OCI-LY1 (cell line): ENCODE measurements at regions not wholly inside any gene's neighbourhood (a gene's known extent, or its start where the extent isn't known, plus 50 kb on each side); places are given as distances from the start of the nearest gene placed in this dataset.
A peak's percentile ranks its signal among the peaks of the same experiment; 100 is the strongest.

Experiments used
- H2AFZ ChIP-seq: fragments of 200-600 bp; sonication (generic), shearing (Covaris generic); 2 replicates; pipeline ENCODE4 v1.6.0; 2014; ENCODE audit warnings: antibody characterized with exemption, mild to moderate bottlenecking, low read length
- H3F3A ChIP-seq: fragments of 200-600 bp; sonication (generic), shearing (Covaris generic); 2 replicates; pipeline ENCODE4 v1.6.0; 2014; ENCODE audit warnings: mild to moderate bottlenecking, antibody characterized with exemption, low read length, moderate library complexity; ENCODE audit not compliant: insufficient read depth
- H3K27ac ChIP-seq: fragments of 200-600 bp; sonication (generic); 2 replicates; pipeline ENCODE4 v1.5.1; 2014; ENCODE audit warnings: low read length, mixed run types, mild to moderate bottlenecking, low read depth; ENCODE audit not compliant: poor library complexity, severe bottlenecking
- H3K27me3 ChIP-seq: fragments of 200-600 bp; sonication (generic); 2 replicates; pipeline ENCODE4 v1.6.0; 2014; ENCODE audit warnings: antibody characterized with exemption, mild to moderate bottlenecking, low read length, moderate library complexity; ENCODE audit not compliant: insufficient read depth
- H3K36me3 ChIP-seq: fragments of 200-600 bp; sonication (generic); 2 replicates; pipeline ENCODE4 v1.6.1; 2014; ENCODE audit warnings: mild to moderate bottlenecking, antibody characterized with exemption, low read length, moderate library complexity, mixed read lengths; ENCODE audit not compliant: insufficient read depth
- H3K4me1 ChIP-seq: fragments of 200-600 bp; sonication (generic); 2 replicates; pipeline ENCODE4 v1.5.1; 2014; ENCODE audit warnings: mild to moderate bottlenecking, low read length, moderate library complexity; ENCODE audit not compliant: insufficient read depth, severe bottlenecking
- H3K4me2 ChIP-seq: fragments of 200-600 bp; sonication (generic), shearing (Covaris generic); 2 replicates; pipeline ENCODE4 v1.6.1; 2014; ENCODE audit warnings: low read length
- H3K4me3 ChIP-seq: fragments of 200-600 bp; sonication (generic); 2 replicates; pipeline ENCODE4 v1.5.1; 2014; ENCODE audit warnings: low read length, low read depth, mild to moderate bottlenecking, mixed read lengths; ENCODE audit not compliant: poor library complexity, severe bottlenecking
- H3K79me2 ChIP-seq: fragments of 200-600 bp; shearing (Covaris generic); 2 replicates; pipeline ENCODE4 v1.6.1; 2016; ENCODE audit warnings: mixed run types, low read length, mixed read lengths; ENCODE audit not compliant: insufficient read depth
- H3K9ac ChIP-seq: fragments of 200-600 bp; sonication (generic), shearing (Covaris generic); 2 replicates; pipeline ENCODE4 v1.6.1; 2014; ENCODE audit warnings: mild to moderate bottlenecking, low read length, mixed read lengths
- H3K9me2 ChIP-seq: fragments of 200-600 bp; sonication (generic), shearing (Covaris generic); 2 replicates; pipeline ENCODE4 v1.6.1; 2014; ENCODE audit warnings: low read depth, mild to moderate bottlenecking, low read length, mixed read lengths
- H3K9me3 ChIP-seq: fragments of 200-600 bp; shearing (Covaris generic); 2 replicates; pipeline ENCODE4 v1.6.1; 2014; ENCODE audit warnings: low read length, mixed read lengths
- H4K20me1 ChIP-seq: fragments of 200-600 bp; sonication (generic), shearing (Covaris generic); 2 replicates; pipeline ENCODE4 v1.6.0; 2016; ENCODE audit warnings: mild to moderate bottlenecking, low read length; ENCODE audit not compliant: insufficient read depth
- EZH2 ChIP-seq: fragments of 200-600 bp; sonication (generic), shearing (Covaris generic); IDR thresholded peaks from 2 replicates; pipeline ENCODE4 v1.8.0; 2017; ENCODE audit warnings: borderline replicate concordance, mixed run types, mild to moderate bottlenecking, antibody characterized with exemption, low read length, moderate library complexity, mixed read lengths
- TF ChIP-seq, protein P1 (sequence below): fragments of 200-600 bp; sonication (generic), shearing (Covaris generic); IDR thresholded peaks from 2 replicates; pipeline ENCODE4 v1.5.1; 2017; ENCODE audit warnings: mild to moderate bottlenecking, antibody characterized with exemption, low read length, moderate library complexity, mixed read lengths

GRCh38 chr12:32010631-32011336 is 51.6 kb downstream of the RESF1 start:
- Histone ChIP-seq H3K4me2 (no peak overlapping the region), H3K4me1 (peaks cover 11% of the 10 kb centered on the region), H3K9me2 (no peaks in the 10 kb centered on the region), H3K4me3 (no peak overlapping the region), H3K36me3 (no peaks in the 10 kb centered on the region), H3K27ac (no peak overlapping the region), H2AFZ (0 out of 2 replicates have a peak overlapping the region, but pooled peaks have one; percentile 10), H3F3A (no peaks in the 10 kb centered on the region), H3K9me3 (no peaks in the 10 kb centered on the region), H3K27me3 (no peaks in the 10 kb centered on the region), H3K9ac (no peak overlapping the region), H3K79me2 (no peaks in the 10 kb centered on the region), H4K20me1 (no peaks in the 10 kb centered on the region)
- no peak for TF ChIP-seq EZH2
- TF ChIP-seq, protein P1, sequence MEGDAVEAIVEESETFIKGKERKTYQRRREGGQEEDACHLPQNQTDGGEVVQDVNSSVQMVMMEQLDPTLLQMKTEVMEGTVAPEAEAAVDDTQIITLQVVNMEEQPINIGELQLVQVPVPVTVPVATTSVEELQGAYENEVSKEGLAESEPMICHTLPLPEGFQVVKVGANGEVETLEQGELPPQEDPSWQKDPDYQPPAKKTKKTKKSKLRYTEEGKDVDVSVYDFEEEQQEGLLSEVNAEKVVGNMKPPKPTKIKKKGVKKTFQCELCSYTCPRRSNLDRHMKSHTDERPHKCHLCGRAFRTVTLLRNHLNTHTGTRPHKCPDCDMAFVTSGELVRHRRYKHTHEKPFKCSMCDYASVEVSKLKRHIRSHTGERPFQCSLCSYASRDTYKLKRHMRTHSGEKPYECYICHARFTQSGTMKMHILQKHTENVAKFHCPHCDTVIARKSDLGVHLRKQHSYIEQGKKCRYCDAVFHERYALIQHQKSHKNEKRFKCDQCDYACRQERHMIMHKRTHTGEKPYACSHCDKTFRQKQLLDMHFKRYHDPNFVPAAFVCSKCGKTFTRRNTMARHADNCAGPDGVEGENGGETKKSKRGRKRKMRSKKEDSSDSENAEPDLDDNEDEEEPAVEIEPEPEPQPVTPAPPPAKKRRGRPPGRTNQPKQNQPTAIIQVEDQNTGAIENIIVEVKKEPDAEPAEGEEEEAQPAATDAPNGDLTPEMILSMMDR: no peak

DNA sequence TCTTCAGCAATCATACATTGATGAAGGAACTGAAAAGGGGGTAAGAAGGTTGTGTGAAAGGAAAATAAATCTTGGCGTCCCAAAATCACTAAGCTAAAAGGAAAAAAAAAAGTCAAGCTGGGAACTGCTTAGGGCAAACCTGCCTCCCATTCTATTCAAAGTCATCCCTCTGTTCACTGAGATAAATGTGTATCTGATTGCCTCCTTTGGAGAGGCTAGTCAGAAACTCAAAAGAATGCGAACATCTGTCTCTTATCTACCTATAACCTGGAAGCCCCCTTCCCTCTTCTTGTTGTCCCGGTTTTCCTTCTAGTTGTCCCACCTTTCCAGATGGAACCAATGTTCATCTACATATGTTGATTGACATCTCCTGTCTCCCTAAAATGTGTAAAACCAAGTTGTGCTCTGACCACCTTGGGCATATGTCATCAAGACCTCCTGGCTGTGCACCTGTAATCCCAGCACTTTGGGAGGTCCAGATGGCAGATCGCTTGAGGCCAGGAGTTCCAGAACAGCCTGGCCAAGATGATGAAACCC is 53.1 kb downstream of the RESF1 start:
- Histone ChIP-seq H4K20me1 (no peaks in the 10 kb centered on the region), H3K9ac (no peak overlapping the region), H3K4me1 (peaks cover 11% of the 10 kb centered on the region), H3K27ac (no peak overlapping the region), H3K36me3 (no peaks in the 10 kb centered on the region), H3K9me2 (no peaks in the 10 kb centered on the region), H3K27me3 (no peaks in the 10 kb centered on the region), H2AFZ (no peak overlapping the region), H3K4me3 (no peak overlapping the region), H3F3A (no peaks in the 10 kb centered on the region), H3K4me2 (no peak overlapping the region), H3K79me2 (no peaks in the 10 kb centered on the region), H3K9me3 (no peaks in the 10 kb centered on the region)
- TF ChIP-seq EZH2: no peak
- TF ChIP-seq, protein P1: no peak

GRCh38 chr12:32015036-32015435 is 55.8 kb downstream of the RESF1 start:
- no peak overlapping the region for H3K4me2 ChIP-seq
- no peak overlapping the region for H3K4me3 ChIP-seq
- TF ChIP-seq, protein P1: no peak

More at GRCh38 chr12:32015036-32015435, 55.8 kb downstream of the RESF1 start:
- H3K79me2 ChIP-seq: no peaks in the 10 kb centered on the region
- H3K27me3 ChIP-seq: no peaks in the 10 kb centered on the region
- H3K36me3 ChIP-seq: no peaks in the 10 kb centered on the region
- H4K20me1 ChIP-seq: no peaks in the 10 kb centered on the region
- no peak overlapping the region for H3K27ac ChIP-seq
- no peaks in the 10 kb centered on the region for H3K9me2 ChIP-seq
- H3K4me1 ChIP-seq: peaks cover 11% of the 10 kb centered on the region
- H2AFZ ChIP-seq: no peak overlapping the region
- H3F3A ChIP-seq: no peaks in the 10 kb centered on the region; the same call in 1 of the 2 replicates
- no peak overlapping the region for H3K9ac ChIP-seq
- no peaks in the 10 kb centered on the region for H3K9me3 ChIP-seq
